HG03354 (cell line): ENCODE measurements at regions not wholly inside any gene's neighbourhood (a gene's known extent, or its start where the extent isn't known, plus 50 kb on each side); places are given as distances from the start of the nearest gene placed in this dataset.
"Not testable (repeated sequence)": the region's sequence is repeated elsewhere in the genome, so short reads cannot be mapped to it uniquely, and the experiment has no call there.

Experiments used
- ATAC-seq: cut with Tn5 transposase; IDR thresholded peaks from one replicate; pipeline ENCODE4 v1.9.1; 2021; ENCODE audit warnings: mild to moderate bottlenecking; ENCODE audit not compliant: unreplicated experiment, poor library complexity, severe bottlenecking

DNA sequence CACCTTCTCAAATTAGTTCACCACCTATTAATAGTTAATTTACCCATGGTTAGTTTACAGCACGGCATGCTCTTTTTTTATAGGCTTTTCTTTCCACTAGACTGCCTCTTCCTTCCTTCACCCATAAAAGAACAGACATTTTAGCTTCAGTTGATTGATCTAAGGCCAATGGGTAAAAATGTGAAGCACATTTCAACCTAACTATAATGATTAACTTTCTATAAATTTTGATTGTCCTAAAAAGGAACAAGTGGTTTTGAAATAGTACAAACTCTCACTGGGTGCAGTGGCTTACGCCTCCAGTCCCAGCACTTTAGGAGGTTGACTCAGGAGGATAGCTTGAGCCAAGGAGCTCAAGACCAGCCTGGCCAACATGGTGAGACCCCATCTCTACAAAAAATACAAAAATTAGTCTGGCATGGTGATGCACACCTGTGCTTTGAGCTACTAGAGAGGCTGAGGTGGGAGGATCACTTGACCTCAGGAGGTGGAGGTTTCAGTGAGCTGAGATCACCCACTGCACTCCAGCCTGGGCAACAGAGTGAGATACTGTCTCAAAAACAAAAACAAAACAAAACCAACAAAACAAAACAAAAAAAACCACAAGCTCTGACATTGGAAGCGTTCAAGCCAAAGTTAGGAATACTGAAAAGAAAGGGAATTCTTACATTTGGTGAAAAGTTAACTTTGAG, 89.9 kb upstream of the FAT1 start:
- ATAC-seq, result peak; percentile 40

DNA sequence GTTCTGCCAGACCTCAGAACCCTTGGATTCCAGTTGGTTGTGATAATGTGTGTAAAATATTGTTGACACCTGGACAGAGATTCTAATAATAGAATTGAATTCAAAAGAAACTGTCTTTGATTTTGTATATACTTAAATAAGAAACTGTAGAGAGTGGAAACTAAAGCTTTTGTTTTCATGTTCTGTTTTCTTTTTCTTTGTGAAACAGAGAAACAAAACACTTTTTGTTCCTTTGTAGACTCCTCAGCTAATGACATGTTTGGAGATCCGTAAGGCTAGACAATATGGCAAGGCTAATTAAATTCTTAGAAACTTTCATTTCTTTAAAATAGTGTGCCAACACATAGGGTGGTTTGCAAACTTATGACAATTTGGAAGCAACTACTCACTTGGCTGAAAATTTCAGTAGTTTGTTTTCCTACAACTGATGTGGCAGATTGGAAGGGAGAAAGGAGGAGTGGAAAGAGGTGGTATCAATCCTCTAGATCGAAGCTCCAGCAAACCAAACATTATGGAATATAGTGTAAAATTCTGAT, 90.9 kb upstream of the FAT1 start:
- no peak for ATAC-seq

DNA sequence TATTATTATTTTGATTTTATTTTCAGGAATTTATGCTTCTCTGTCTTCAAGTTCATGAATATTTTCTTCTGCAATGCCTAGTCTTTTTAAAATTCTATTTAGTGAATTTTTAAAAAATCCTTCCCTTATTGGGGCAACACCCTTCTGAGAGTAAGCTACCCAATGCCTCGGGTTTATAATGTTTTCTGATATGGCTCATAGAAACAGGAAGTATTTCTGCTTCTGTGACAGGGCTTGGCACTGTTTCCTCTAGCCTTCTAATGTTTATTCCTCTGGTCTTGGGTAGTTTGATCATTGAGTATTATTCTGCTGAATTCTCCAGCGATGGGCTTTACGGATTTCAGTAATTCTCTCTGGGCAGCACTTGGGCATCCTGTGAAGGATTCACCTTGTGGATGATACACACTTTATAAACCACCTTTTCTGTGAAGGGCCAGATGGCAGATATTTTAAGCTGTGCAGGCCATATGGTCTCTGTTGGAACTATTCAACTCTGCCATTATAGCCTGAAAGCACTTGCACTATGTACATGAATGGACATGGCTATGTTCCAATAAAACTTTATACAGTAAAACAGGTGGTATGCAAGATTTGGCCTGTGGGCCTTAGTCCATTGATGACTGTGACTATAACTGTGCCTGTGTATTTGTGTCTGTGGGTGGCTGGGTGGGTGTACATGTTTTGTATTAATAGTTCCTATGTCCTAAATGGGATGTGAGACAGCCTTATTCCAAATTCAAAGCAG, 95.9 kb upstream of the FAT1 start:
- no peak for ATAC-seq

DNA sequence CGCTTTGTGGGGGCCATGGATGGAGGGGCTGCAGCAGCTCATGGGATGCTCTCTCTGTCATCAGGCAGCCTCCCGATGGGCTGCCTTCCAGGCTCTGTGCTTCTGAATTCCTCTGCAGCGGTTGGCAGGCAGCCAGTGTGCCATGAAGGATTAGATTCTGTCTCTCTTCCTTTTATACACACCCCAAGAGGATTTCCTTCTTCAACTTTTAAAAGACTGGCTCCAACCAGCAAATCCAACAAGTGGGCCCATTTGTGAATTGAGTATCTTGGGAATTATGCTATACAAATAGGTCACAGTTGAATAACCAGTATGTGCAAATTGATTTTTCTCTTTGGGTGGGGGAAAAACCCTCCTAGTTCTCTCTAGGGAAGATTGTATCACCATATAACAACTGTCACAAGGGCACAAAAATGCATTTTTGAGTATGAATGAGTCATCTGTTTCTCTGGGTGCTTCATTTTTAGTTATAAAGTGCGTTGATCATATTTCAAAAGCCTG, 96.8 kb upstream of the FAT1 start:
- no peak for ATAC-seq

DNA sequence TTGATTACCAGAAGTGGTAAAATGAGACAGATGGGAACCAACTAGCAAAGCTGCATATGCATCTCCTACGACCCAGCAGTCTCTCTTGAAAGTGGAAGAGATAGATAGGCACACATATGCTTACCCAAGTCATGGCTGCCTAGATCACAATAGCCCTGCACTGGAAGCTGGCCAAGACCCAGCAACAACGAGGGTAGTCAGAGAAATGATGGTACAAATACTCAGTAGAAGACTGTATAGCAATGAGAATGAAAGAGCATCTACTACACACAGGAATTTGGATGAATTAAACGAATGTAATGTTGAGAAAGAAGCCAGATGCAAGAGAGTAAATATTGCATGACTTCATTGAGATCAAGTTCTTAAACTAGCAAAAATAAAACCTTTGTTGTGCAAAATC, 100.3 kb upstream of the FAT1 start:
- no peak for ATAC-seq

DNA sequence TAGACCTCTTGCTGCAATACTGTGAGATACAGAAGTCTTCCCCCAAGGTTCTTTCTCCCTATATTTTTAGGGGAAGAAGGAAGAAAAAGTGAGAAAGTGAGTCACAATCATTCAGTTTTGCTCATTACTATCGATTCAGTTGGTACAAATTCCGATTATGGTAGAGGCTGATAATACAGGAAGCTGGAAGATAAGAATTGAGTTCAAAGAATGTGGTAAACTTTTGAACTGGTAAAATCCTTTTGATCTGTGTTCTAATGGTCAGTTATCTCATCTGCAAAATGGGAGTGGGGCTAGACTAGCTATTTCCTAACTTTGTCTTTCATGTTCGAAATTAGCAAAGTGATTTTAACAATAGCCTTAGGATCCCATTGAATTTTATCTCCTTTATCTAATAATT, 101.4 kb upstream of the FAT1 start:
- ATAC-seq, result no peak

DNA sequence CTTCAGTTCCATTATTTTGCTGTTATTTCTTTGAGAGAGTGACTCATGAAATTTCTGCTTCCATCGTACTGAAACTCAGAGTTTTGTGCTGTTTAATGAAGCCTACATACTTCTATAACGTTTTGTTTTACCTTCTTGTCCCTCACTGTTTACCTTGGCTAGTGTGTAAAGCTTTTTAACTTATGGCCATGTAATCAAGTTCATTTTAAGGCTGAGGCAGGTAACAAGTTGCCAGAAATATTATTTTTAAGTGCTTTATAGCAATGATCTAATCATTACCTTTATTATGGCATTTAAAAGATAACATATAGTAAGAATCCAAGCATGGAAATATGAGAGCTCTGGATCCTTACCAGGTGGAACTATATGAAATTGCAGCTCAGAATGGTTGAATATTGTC, 102.3 kb upstream of the FAT1 start:
- no peak for ATAC-seq

DNA sequence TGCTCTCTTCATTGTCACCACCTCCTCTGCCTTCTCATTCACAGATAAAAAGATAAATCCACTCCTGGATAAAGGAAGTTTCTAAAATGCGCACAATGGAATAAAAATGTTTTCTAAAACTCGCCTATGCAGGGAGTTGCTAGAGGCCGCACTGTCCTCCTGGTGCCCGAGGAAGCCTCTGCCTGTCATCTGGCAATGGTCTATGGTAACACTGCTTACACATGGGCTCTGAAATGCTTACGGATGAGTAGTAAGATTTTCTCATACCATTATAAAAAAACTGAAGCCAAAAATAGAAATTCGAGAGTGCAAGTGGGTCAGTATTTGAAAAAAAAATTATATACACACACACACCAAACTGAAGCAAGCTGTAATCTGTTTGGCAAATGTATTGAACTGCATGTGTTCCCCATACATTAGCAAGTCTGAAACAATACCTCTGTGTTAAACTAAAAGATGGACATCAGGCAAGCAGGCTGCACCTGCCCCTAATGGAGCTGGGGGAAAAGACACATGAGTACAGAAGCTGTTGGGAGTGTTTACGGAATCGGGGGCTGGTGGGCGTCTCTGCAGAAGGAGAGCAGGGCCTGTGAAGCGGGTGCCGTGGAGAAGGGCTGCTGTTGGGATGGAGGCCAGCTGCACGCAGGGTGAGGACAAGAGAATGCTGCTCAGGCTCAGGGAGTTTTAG, 103.3 kb upstream of the FAT1 start:
- ATAC-seq, result no peak

DNA sequence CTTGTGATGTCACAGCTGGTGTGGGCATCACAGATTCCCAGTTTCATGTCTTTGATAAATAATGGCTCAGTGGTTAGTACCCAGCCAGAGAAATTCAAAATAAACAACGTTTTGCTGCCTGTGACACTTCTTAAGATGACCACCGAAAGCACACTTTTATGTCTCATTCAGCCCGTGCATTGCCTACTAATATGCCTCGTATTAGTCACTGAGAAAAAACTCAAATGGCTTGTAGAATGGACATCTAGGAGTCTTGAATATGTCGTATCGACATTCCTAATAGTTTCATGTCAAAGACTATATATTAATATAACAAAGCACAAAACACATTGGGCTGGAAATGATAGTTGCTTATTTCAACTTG, 103.9 kb upstream of the FAT1 start:
- no peak for ATAC-seq

DNA sequence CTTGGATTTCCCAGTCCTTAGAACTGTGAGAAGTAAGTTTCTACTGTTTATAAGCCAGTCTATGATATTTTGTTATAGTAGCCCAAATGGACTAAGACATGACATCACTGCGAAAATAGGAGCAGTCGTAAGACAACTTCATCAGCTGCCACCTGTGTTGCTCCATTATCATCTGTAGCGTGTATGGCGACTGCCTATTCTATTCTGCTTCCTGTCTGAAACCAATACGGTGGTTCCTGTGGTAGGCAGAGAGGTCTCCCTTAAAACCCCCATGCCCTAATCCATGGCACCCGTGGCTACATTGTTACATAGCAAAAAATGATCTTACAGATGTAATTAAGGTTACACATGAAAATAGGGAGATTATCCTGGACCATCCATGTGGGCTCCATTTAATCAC, 105.4 kb upstream of the FAT1 start:
- ATAC-seq, result no peak

DNA sequence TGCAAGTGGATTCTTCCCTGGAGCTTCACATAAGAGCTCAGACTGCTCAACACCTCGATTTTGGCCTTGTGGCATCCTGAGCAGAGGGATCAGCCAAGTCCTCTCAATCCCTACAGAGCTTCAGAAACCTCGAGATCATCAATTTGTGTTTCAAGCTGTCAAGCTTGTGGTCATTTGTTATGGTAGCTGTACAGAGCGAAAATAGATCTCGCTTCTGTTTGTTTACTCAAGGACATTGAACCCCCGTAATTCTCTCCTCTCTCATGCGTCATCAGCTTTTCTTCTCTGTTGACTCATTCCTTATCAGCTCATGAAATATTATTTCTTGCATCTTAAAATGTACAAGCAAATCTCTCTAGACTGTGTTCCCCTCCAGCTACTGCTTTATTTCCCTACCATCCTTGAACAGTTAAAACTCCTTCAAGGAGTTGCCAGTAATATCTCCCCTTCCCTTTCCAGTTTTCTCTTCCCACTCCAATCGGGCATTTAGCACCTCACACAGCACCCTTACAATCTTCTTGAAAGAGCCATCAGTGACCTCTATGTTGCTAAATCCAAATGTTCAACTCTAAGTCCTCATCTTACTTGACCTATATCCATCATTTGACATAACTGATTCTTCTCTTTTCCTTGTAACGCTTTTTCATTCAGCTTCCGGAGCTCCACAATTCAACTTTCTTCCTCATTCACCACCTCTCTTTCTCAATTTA, 106.2 kb upstream of the FAT1 start:
- ATAC-seq, result no peak

DNA sequence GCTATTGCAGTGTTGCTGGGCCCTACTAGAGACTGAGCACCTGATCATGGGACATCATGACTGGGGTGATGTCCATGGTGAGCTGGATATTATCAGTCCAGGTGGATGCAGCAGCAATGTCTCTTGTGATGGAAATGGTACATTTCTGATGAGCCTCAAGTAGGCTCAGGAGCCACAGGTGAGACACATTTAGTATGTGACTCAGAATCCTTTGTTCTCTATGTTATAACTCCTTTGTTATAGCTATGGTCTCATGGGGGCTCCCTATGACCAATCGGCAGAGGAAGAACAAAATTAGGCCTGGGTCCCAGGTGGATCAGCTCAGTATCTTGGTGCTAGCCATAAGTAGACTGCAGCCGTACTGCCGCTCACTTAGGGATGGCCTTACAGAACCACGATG, 107.9 kb upstream of the FAT1 start:
- ATAC-seq, result no peak

DNA sequence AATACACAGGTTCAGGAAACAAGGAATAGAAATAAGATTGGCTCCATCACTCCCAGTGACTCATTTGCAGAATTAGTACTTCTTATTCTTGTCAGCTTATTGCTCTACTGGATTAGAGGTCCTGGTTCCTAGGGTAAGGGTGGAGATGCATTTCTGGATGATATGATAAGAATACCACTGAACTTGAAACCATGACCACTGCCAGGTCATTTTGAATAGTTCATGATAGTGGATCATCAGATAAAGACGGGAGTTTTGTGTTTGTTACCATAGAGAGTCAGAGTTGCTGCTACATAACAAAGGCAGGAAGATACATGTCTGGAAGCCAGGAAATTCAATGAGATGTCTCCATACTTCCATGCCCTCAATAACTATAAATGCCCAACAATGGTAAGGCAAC, 109.2 kb upstream of the FAT1 start:
- ATAC-seq, result no peak

DNA sequence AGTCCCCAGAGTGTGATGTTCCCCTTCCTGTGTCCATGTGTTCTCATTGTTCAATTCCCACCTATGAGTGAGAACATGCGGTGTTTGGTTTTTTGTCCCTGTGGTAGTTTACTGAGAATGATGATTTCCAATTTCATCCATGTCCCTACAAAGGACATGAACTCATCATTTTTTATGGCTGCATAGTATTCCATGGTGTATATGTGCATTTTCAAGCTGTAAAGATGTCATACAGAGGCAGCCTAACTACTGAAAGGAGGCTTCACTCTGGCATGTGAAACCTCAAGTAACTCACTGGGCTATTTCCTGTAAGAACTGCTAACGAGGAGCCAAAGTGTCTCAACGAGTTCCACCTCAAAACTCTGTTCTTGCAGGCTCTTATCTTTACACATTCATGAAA, 113.8 kb upstream of the FAT1 start:
- not testable (repeated sequence) for ATAC-seq

DNA sequence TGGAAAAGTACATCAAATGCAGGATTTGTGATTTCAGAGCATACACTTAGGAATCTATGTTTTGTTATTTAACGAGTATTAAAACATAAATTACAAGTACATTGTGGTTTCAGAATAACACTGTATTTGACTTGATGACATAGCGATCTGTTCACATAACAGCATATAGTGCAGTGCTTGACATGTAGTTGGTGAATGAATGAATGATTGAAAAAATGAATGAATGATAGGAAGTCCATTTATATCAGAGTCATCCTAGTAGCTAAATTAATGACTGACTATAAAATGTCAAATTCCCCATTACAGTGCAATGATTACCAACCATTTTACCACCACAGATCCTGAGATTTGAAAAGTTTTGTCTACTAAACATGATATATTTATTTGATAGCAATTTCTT, 114.6 kb upstream of the FAT1 start:
- no peak for ATAC-seq

DNA sequence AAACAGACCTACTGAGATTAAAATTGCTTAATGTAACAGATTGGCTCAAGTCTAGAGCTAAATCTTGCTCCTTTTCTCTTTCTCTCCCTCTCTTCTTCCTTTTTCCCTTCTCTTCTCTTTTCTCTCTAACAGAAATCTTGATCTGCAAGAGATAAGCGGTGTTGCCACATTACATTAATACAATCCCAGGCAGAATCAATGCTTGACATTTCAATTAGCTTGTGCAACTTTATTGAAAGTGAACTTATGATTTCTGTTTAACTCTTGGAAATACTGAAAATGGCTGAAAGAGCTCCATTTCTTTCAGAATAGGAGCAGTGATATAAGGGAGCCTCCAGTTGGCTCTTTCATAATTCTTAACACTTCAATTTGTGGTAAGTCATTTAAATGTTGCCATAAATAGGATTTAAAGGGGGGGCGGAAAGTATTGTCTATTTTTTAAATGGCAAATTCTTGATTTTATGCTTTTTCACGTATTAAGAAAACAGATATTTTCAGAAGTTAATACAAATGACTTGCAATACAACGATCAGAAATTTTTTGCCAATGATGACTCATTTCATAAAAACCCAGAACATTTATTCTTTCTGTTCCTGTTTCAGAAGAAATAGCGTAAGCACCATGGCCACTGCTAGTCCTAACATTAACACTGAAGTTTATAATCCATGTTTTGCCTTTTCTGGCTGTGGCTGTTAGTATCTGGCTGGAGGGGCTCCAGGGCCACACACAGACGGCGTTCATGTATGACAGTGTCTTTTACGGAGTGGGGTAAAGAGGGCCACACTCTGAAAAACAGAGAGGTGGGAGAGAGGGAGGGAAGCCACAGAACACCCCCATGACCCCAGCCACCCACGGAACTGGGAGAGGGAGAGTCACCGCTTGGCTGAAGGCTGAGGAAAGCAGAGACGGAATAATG, 115.7 kb upstream of the FAT1 start:
- ATAC-seq, result peak; percentile 90

DNA sequence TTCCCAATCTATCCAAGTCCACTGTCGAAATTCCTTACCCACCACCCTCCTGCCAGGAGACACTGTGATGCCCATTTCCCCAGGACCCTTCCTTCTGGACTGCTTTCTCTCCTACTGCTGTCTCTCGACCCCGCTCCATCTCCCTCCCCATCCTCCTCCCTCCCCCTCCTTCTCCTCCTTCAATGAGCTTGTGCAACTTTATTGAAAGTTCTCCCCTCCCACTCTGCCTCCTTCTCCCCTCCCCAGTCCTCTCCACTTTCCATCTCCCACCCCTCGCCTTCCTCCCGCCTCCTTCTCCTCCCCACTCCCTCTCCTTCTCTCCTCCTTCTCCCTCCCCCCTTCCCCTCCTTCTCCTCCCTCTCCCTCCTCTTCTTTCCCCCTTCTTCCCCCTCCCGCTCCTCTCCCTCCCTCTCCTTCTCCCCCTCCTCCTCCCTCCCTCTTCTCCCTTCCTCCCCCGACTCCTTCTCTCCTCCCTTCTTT, 116.6 kb upstream of the FAT1 start:
- ATAC-seq, result no peak

DNA sequence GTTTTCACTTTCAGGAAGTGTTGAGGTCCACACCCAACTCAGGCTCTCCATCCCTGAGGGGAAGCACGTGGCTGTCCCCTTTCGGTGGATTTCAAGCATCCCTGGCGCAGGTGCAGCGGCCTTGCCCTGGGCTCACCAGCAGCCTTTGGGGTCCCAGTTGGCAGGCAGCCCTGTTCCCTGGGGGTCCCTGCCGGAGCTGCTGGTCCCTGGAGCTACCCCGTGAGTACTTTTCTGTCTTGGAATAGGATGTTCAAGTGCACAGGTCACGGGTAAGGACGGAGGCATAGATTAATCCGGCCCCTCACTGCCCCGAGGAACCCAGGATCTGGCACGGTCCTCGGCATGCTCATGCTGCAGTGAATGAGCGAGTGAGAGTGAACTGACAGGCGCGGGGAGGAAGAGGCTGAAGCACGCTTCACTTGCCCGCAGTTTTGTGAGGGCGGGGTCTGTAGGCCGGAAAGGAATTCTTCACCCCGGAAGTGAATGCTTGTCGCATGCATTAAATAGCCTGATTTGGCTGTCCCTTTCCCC, 117.2 kb upstream of the FAT1 start:
- ATAC-seq, result no peak
